B cell (primary cell): ENCODE measurements at regions not wholly inside any gene's neighbourhood (a gene's known extent, or its start where the extent isn't known, plus 50 kb on each side); places are given as distances from the start of the nearest gene placed in this dataset.

Source experiments
- ATAC-seq: fragments of 200-7000 bp; cut with Tn5 transposase; one replicate; pipeline ENCODE4 v1.10.0; 2021; ENCODE audit warnings: low read depth, mild to moderate bottlenecking, moderate number of reproducible peaks, moderate library complexity
- CTCF ChIA-PET: fragments of 350-600 bp; sonication (Branson Sonifier 250); formaldehyde crosslinking; loops from one replicate; lab custom pipeline; 2021; ENCODE audit warnings: antibody characterized with exemption, inconsistent platforms; lab: Charles Lee
- POLR2A ChIA-PET: fragments of 350-600 bp; sonication (Branson Sonifier 250); formaldehyde crosslinking; loops from one replicate; lab custom pipeline; 2021; ENCODE audit warnings: antibody characterized with exemption; lab: Charles Lee
- DNase-seq: peaks from one replicate; pipeline ENCODE4 v3.0.0; 2013
- H2AFZ ChIP-seq: 2 replicates; pipeline ENCODE4 v1.6.1; 2012; ENCODE audit warnings: mild to moderate bottlenecking, low read depth, low read length; ENCODE audit not compliant: insufficient read depth, poor library complexity, severe bottlenecking
- H3K27ac ChIP-seq, 2 donors: 1 replicate in 1 of 2; 2 replicates in 1 of 2; pipeline ENCODE4 v1.5.1; 2012 to 2013; ENCODE audit warnings: low read length in 2 of 2, mild to moderate bottlenecking in 2 of 2, moderate library complexity in 1 of 2
- H3K27me3 ChIP-seq, 4 experiments: fragments of 200-600 bp in 1 of 4; sonication (generic) in 1 of 4; replicated peaks in 1 of 4; 1 replicate in 2 of 4; 2 replicates in 2 of 4; pipeline versions ENCODE4 v1.6.1 to v1.7.0; 2013 to 2016; ENCODE audit warnings: low read length in 3 of 4, mild to moderate bottlenecking in 2 of 4, mixed read lengths in 1 of 4, moderate library complexity in 1 of 4; ENCODE audit not compliant: insufficient read depth in 4 of 4, control insufficient read depth in 3 of 4; ENCODE audit errors: control extremely low read depth in 1 of 4
- H3K36me3 ChIP-seq, 2 experiments: replicated peaks in 1 of 2; 1 replicate in 1 of 2; 2 replicates in 1 of 2; pipeline versions ENCODE4 v1.6.1 to v1.7.1; 2013; ENCODE audit warnings: low read length in 1 of 2; ENCODE audit not compliant: insufficient read depth in 2 of 2, control insufficient read depth in 1 of 2; ENCODE audit errors: control extremely low read depth in 1 of 2, extremely low read depth in 1 of 2
- H3K4me1 ChIP-seq, 2 donors: fragments of 200-600 bp in 1 of 2; sonication (generic) in 1 of 2; 1 replicate in 1 of 2; 2 replicates in 1 of 2; pipeline versions ENCODE4 v1.5.1 to v1.6.1; 2013 to 2017; ENCODE audit warnings: low read length in 2 of 2; ENCODE audit not compliant: control insufficient read depth in 2 of 2, insufficient read depth in 2 of 2
- H3K4me2 ChIP-seq: replicated peaks from 2 replicates; pipeline ENCODE3; 2012; ENCODE audit warnings: mild to moderate bottlenecking, low read depth, low read length; ENCODE audit not compliant: poor library complexity, severe bottlenecking
- H3K4me3 ChIP-seq, 5 experiments: fragments of 200-600 bp in 1 of 5; sonication (generic) in 1 of 5; 1 replicate in 3 of 5; 2 replicates in 2 of 5; pipeline versions ENCODE4 v1.5.1 to v1.7.0; 2011 to 2016; ENCODE audit warnings: low read length in 4 of 5, mild to moderate bottlenecking in 4 of 5, low read depth in 2 of 5, control low read depth in 1 of 5, moderate library complexity in 1 of 5; ENCODE audit not compliant: insufficient read depth in 1 of 5; ENCODE audit errors: control extremely low read depth in 1 of 5, extremely low read depth in 1 of 5
- H3K79me2 ChIP-seq: fragments of 200-600 bp; sonication (generic); one replicate; pipeline ENCODE4 v1.6.0; 2016; ENCODE audit warnings: low read length; ENCODE audit not compliant: control insufficient read depth, insufficient read depth
- H3K9ac ChIP-seq: fragments of 200-600 bp; sonication (generic); 2 replicates; pipeline ENCODE4 v1.6.1; 2017; ENCODE audit warnings: mild to moderate bottlenecking, low read length, moderate library complexity
- H3K9me3 ChIP-seq, 3 donors: one replicate each; pipeline versions ENCODE4 v1.6.1 to v1.7.1; 2013; ENCODE audit warnings: low read length in 2 of 3; ENCODE audit not compliant: control insufficient read depth in 2 of 3, insufficient read depth in 1 of 3; ENCODE audit errors: control extremely low read depth in 1 of 3
- H4K20me1 ChIP-seq: 2 replicates; pipeline ENCODE4 v1.6.0; 2012; ENCODE audit warnings: mild to moderate bottlenecking, low read length; ENCODE audit not compliant: insufficient read depth, control insufficient read depth, poor library complexity, severe bottlenecking
- H3K27ac Mint-ChIP-seq: one replicate; pipeline ENCODE4 v1.8.0; 2021; ENCODE audit warnings: mixed read lengths
- H3K27me3 Mint-ChIP-seq: one replicate; pipeline ENCODE4 v1.8.0; 2021; ENCODE audit warnings: mixed read lengths
- H3K4me1 Mint-ChIP-seq: one replicate; pipeline ENCODE4 v1.8.0; 2021; ENCODE audit warnings: mixed read lengths
- H3K4me3 Mint-ChIP-seq: one replicate; pipeline ENCODE4 v1.8.0; 2021; ENCODE audit warnings: mixed read lengths
- H3K9me3 Mint-ChIP-seq: one replicate; pipeline ENCODE4 v1.8.0; 2022; ENCODE audit warnings: mixed read lengths; ENCODE audit not compliant: insufficient read depth
- CTCF ChIP-seq: fragments of 200-600 bp; IDR thresholded peaks from one replicate; pipeline ENCODE4 v1.8.0; 2022; ENCODE audit warnings: antibody characterized with exemption, mild to moderate bottlenecking
- EZH2 ChIP-seq: IDR thresholded peaks from 2 replicates; pipeline ENCODE4 v1.6.1; 2012; ENCODE audit warnings: borderline replicate concordance, low read depth, mild to moderate bottlenecking, moderate library complexity, low read length; ENCODE audit not compliant: insufficient read depth, poor library complexity, severe bottlenecking
- WGBS: methylation state at CpG from one replicate; pipeline ENCODE4 v1.1.5; 2013; ENCODE audit warnings: missing lambda C conversion rate; ENCODE audit not compliant: insufficient coverage; 5-methylcytosine and 5-hydroxymethylcytosine counted together
- intact Hi-C: fragments of 100-400 bp; cut with micrococcal nuclease; formaldehyde crosslinking; loops from one replicate; pipeline ENCODE4 v1.10.0; 2022

DNA sequence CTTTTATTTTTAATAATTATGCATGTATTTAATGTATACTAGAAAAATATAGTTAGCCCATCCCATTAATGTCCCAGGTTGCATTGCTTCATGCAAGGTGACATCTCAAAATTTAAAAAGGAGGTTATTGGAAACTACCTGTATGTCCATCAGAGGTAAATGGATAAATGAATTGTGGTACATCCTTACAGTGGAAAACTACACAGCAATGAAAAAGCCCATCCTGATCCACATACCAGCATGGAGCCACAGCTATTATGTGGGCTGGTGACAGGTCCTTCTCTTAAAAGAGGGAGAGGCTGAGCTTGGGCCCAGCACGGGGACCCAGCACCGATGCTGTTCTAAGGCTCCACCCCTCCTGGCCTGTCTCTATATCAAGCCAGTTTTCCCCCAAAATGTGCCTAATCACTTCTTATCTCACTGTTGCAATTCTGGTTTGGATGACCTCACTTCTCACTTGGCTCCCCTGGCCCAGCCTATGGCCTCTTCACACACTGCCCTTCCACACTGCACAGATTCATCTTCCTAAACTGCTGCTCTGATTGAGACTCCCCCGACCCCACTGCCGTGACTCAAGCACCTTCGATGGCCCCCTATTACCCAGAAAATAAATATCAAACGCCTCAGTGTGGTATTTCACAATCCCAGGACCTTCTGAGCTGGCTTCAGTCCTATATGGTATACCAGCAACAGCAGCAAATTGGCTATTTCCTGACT lies 97.1 kb upstream of the NCOR2 start:
- peaks cover 6% of the 10 kb centered on the region for H3K27me3 Mint-ChIP-seq

More for the DNA sequence above, 97.1 kb upstream of the NCOR2 start:
- DNase-seq (no peak), ATAC-seq (no peak)
- Histone ChIP-seq H3K9ac (no peak overlapping the region), H3K27ac (no peak overlapping the region), H3K79me2 (no peaks in the 10 kb centered on the region), H4K20me1 (no peaks in the 10 kb centered on the region), H2AFZ (no peak overlapping the region), H3K4me1 (no peaks in the 10 kb centered on the region), H3K27me3 (peaks cover 0 to 10% (median 2%) of the 10 kb centered on the region in 4 experiments), H3K9me3 (peaks cover 0 to 33% (median 3%) of the 10 kb centered on the region in 3 donors), H3K4me2 (no peak overlapping the region), H3K36me3 (no peaks in the 10 kb centered on the region), H3K4me3 (no peak overlapping the region)
- 86% methylated on average over 6 of the region's 6 CpGs for WGBS
- TF ChIP-seq CTCF, result no peak
- TF ChIP-seq EZH2, result no peak
- CTCF ChIA-PET, result no interaction called here
- peaks cover 3% of the 10 kb centered on the region for H3K4me1 Mint-ChIP-seq
- H3K4me3 Mint-ChIP-seq, result no peak overlapping the region
- POLR2A ChIA-PET, result no interaction called here
- intact Hi-C loops, result no loop called here
- no peak overlapping the region for H3K27ac Mint-ChIP-seq
- H3K9me3 Mint-ChIP-seq, result no peaks in the 10 kb centered on the region
